PC-3 (cell line): ENCODE measurements at regions not wholly inside any gene's neighbourhood (a gene's known extent, or its start where the extent isn't known, plus 50 kb on each side); places are given as distances from the start of the nearest gene placed in this dataset.

Experiments
- CTCF ChIP-seq: fragments of 300-600 bp; sonication (generic); conservative IDR thresholded peaks from 2 replicates; pipeline ENCODE4 v1.5.1; 2017; ENCODE audit warnings: antibody characterized with exemption, low read depth, mild to moderate bottlenecking, low read length
- EZH2 ChIP-seq: fragments of 300-600 bp; sonication (generic); IDR thresholded peaks from one replicate; pipeline ENCODE4 v1.6.1; 2017; ENCODE audit warnings: antibody characterized with exemption, mild to moderate bottlenecking, low read length; ENCODE audit not compliant: unreplicated experiment
- EZH2phosphoT487 ChIP-seq: fragments of 300-600 bp; sonication (generic); IDR thresholded peaks from 2 replicates; pipeline ENCODE4 v1.6.1; 2018; ENCODE audit warnings: mild to moderate bottlenecking, antibody characterized with exemption, low read length, borderline replicate concordance

DNA sequence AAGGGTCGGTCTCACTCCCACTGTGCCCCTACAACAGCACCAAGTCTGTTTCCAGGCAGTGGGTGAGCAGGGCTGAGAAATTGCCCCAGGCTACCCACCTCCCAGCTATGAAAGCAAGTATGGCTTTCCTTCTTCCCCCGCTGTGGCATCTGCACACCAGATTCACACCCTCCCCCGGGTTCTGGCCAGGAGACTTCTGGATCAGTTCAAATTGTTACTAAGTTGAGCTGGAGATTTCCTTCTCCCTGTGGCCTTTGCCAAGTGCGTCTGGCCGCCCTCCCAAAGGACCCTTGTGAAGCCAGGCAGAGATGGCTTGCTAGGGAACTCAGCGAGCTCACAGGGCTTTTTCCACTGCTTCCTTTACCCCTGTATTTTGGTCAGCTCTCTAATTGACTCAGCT is 555.4 kb downstream of the SH2D4B start:
- TF ChIP-seq CTCF: no peak
- TF ChIP-seq EZH2phosphoT487: no peak
- no peak for TF ChIP-seq EZH2
